CD4-positive, alpha-beta memory T cell (primary cell): ENCODE measurements at regions not wholly inside any gene's neighbourhood (a gene's known extent, or its start where the extent isn't known, plus 50 kb on each side); places are given as distances from the start of the nearest gene placed in this dataset.

Source experiments
- CTCF ChIA-PET: fragments of 350-600 bp; sonication (Branson Sonifier 250); formaldehyde crosslinking; loops from one replicate; lab custom pipeline; 2021; ENCODE audit warnings: inconsistent platforms; ENCODE audit not compliant: partially characterized antibody; lab: Charles Lee
- POLR2A ChIA-PET: fragments of 350-600 bp; sonication (Branson Sonifier 250); formaldehyde crosslinking; loops from one replicate; lab custom pipeline; 2021; ENCODE audit not compliant: partially characterized antibody; lab: Charles Lee
- DNase-seq, 5 donors: peaks; one replicate each; pipeline versions ENCODE4 v3.0.0 to v3.0.0-alpha.2; 2020 to 2022; ENCODE audit warnings: mixed read lengths in 1 of 5
- H3K27ac ChIP-seq: one replicate; pipeline ENCODE4 v1.7.0; 2013; ENCODE audit warnings: low read depth, low read length
- H3K27me3 ChIP-seq: 2 replicates; pipeline ENCODE4 v1.7.0; 2013; ENCODE audit warnings: mild to moderate bottlenecking, low read length, moderate library complexity; ENCODE audit not compliant: insufficient read depth
- H3K36me3 ChIP-seq: 2 replicates; pipeline ENCODE4 v1.7.0; 2013; ENCODE audit warnings: mild to moderate bottlenecking, low read length, moderate library complexity; ENCODE audit not compliant: insufficient read depth
- H3K4me1 ChIP-seq: 2 replicates; pipeline ENCODE4 v1.7.0; 2013; ENCODE audit warnings: mild to moderate bottlenecking, low read length, moderate library complexity; ENCODE audit not compliant: insufficient read depth
- H3K4me3 ChIP-seq, 2 donors: one replicate each; pipeline ENCODE4 v1.7.0; 2013; ENCODE audit warnings: low read length in 2 of 2, mild to moderate bottlenecking in 1 of 2
- H3K9me3 ChIP-seq, 2 donors: one replicate each; pipeline ENCODE4 v1.7.0; 2013; ENCODE audit warnings: low read length in 2 of 2, control low read depth in 1 of 2; ENCODE audit not compliant: control insufficient read depth in 1 of 2
- H3K27ac Mint-ChIP-seq, 7 donors: one replicate each; pipeline ENCODE4 v1.8.0; 2020 to 2021; ENCODE audit warnings: mixed read lengths in 7 of 7, mild to moderate bottlenecking in 6 of 7, inconsistent platforms in 3 of 7, moderate library complexity in 3 of 7
- H3K27me3 Mint-ChIP-seq, 2 donors: one replicate each; pipeline ENCODE4 v1.8.0; 2020 to 2021; ENCODE audit warnings: mixed read lengths in 2 of 2
- H3K36me3 Mint-ChIP-seq, 2 donors: one replicate each; pipeline ENCODE4 v1.8.0; 2020 to 2021; ENCODE audit warnings: mixed read lengths in 2 of 2, inconsistent platforms in 1 of 2, mild to moderate bottlenecking in 1 of 2
- H3K4me1 Mint-ChIP-seq, 4 donors: one replicate each; pipeline ENCODE4 v1.8.0; 2020 to 2021; ENCODE audit warnings: mixed read lengths in 4 of 4, mild to moderate bottlenecking in 1 of 4
- H3K4me3 Mint-ChIP-seq, 8 donors: one replicate each; pipeline ENCODE4 v1.8.0; 2020 to 2021; ENCODE audit warnings: mixed read lengths in 8 of 8, mild to moderate bottlenecking in 7 of 8, moderate library complexity in 6 of 8, inconsistent platforms in 3 of 8
- H3K9me3 Mint-ChIP-seq, 8 donors: one replicate each; pipeline ENCODE4 v1.8.0; 2020 to 2021; ENCODE audit warnings: mixed read lengths in 8 of 8, mild to moderate bottlenecking in 5 of 8, inconsistent platforms in 3 of 8, moderate library complexity in 1 of 8
- intact Hi-C: fragments of 100-400 bp; cut with micrococcal nuclease; formaldehyde crosslinking; loops from one replicate; pipeline ENCODE4 v1.15.1; 2023

GRCh38 chr1:38549191-38549590 is 310.4 kb downstream of the RRAGC start:
- no peak for DNase-seq
- Mint-ChIP-seq H3K4me1 (no peaks in the 10 kb centered on the region), H3K27ac (no peak overlapping the region), H3K4me3 (no peak overlapping the region), H3K27me3 (peaks cover 0 to 9% of the 10 kb centered on the region in 2 donors), H3K36me3 (no peaks in the 10 kb centered on the region), H3K9me3 (no peaks in the 10 kb centered on the region)
- H3K4me3 ChIP-seq = no peak overlapping the region
- POLR2A ChIA-PET = no interaction called here
- no peaks in the 10 kb centered on the region for H3K36me3 ChIP-seq
- CTCF ChIA-PET = no interaction called here
- H3K27ac ChIP-seq = no peak overlapping the region
- H3K27me3 ChIP-seq = no peaks in the 10 kb centered on the region
- H3K4me1 ChIP-seq = no peaks in the 10 kb centered on the region
- no peaks in the 10 kb centered on the region for H3K9me3 ChIP-seq
- intact Hi-C loops = no loop called here

- H3K36me3 ChIP-seq = no peaks in the 10 kb centered on the region
- ChIA-PET POLR2A (no interaction called here), CTCF (no interaction called here)
- Mint-ChIP-seq H3K9me3 (peaks cover 0 to 2% (median 0%) of the 10 kb centered on the region in 8 donors), H3K4me1 (no peaks in the 10 kb centered on the region), H3K4me3 (no peak overlapping the region), H3K27ac (no peak overlapping the region), H3K36me3 (no peaks in the 10 kb centered on the region), H3K27me3 (peaks cover 0 to 9% of the 10 kb centered on the region in 2 donors)
- intact Hi-C loops = no loop called here
- no peak overlapping the region for H3K27ac ChIP-seq
- no peak overlapping the region for H3K4me3 ChIP-seq
- no peak for DNase-seq
- H3K9me3 ChIP-seq = no peaks in the 10 kb centered on the region
- no peaks in the 10 kb centered on the region for H3K4me1 ChIP-seq
- no peaks in the 10 kb centered on the region for H3K27me3 ChIP-seq
Measured at GRCh38 chr1:38547321-38547720, 312.3 kb downstream of the RRAGC start.

GRCh38 chr1:38546636-38547035 is 312.9 kb downstream of the RRAGC start:
- Histone ChIP-seq H3K36me3 (no peaks in the 10 kb centered on the region), H3K4me1 (no peaks in the 10 kb centered on the region), H3K27me3 (no peaks in the 10 kb centered on the region), H3K27ac (no peak overlapping the region), H3K4me3 (no peak overlapping the region), H3K9me3 (no peaks in the 10 kb centered on the region)
- intact Hi-C loops = no loop called here
- DNase-seq = no peak
- Mint-ChIP-seq H3K4me1 (no peaks in the 10 kb centered on the region), H3K4me3 (no peak overlapping the region), H3K27ac (no peak overlapping the region), H3K9me3 (peaks cover 0 to 2% (median 0%) of the 10 kb centered on the region in 8 donors), H3K36me3 (no peaks in the 10 kb centered on the region), H3K27me3 (peaks cover 0 to 9% of the 10 kb centered on the region in 2 donors)
- ChIA-PET CTCF (interaction anchor here (0.7 kb wide), 2 partner anchors 21 to 873 kb away, joined by 3 read pairs; no protein-coding TSS in a partner anchor), POLR2A (no interaction called here)

GRCh38 chr1:38541223-38541622 is 318.3 kb downstream of the RRAGC start:
- POLR2A ChIA-PET = interaction anchor here (0.6 to 1.0 kb wide), 3 partner anchors 16 to 37 kb away, joined by 3 to 4 read pairs (median 3); no protein-coding TSS in a partner anchor
- CTCF ChIA-PET = no interaction called here
- peaks cover 17 to 23% of the 10 kb centered on the region in 2 donors for H3K27me3 Mint-ChIP-seq
- H3K27ac Mint-ChIP-seq = no peak overlapping the region
- no peak overlapping the region for H3K4me3 Mint-ChIP-seq
- H3K4me1 Mint-ChIP-seq = no peaks in the 10 kb centered on the region
- H3K4me1 ChIP-seq = no peaks in the 10 kb centered on the region
- H3K9me3 ChIP-seq = no peaks in the 10 kb centered on the region
- DNase-seq = no peak
- intact Hi-C loops = no loop called here
- peaks cover 0 to 2% (median 0%) of the 10 kb centered on the region in 8 donors for H3K9me3 Mint-ChIP-seq
- H3K27ac ChIP-seq = no peak overlapping the region
- H3K4me3 ChIP-seq = no peak overlapping the region
- no peaks in the 10 kb centered on the region for H3K36me3 ChIP-seq
- no peaks in the 10 kb centered on the region for H3K36me3 Mint-ChIP-seq
- H3K27me3 ChIP-seq = no peaks in the 10 kb centered on the region

GRCh38 chr1:38539931-38540330 is 319.6 kb downstream of the RRAGC start:
- H3K27ac Mint-ChIP-seq = no peak overlapping the region
- intact Hi-C loops = no loop called here
- H3K36me3 Mint-ChIP-seq = no peaks in the 10 kb centered on the region
- H3K9me3 Mint-ChIP-seq = peaks cover 0 to 2% (median 0%) of the 10 kb centered on the region in 8 donors
- no peak for DNase-seq
- peaks cover 17 to 19% of the 10 kb centered on the region in 2 donors for H3K27me3 Mint-ChIP-seq
- no peaks in the 10 kb centered on the region for H3K27me3 ChIP-seq
- H3K9me3 ChIP-seq = no peaks in the 10 kb centered on the region
- no peak overlapping the region for H3K4me3 Mint-ChIP-seq
- H3K4me1 ChIP-seq = no peaks in the 10 kb centered on the region
- no peak overlapping the region for H3K27ac ChIP-seq
- ChIA-PET CTCF (no interaction called here), POLR2A (no interaction called here)
- no peaks in the 10 kb centered on the region for H3K4me1 Mint-ChIP-seq
- no peak overlapping the region for H3K4me3 ChIP-seq
- H3K36me3 ChIP-seq = no peaks in the 10 kb centered on the region

- Mint-ChIP-seq H3K27ac (no peak overlapping the region), H3K4me3 (no peak overlapping the region), H3K9me3 (peaks cover 0 to 1% (median 0%) of the 10 kb centered on the region in 8 donors), H3K4me1 (peaks cover 0 to 2% (median 0%) of the 10 kb centered on the region in 4 donors), H3K36me3 (no peaks in the 10 kb centered on the region), H3K27me3 (peaks cover 17 to 23% of the 10 kb centered on the region in 2 donors)
- Histone ChIP-seq H3K27ac (no peak overlapping the region), H3K36me3 (no peaks in the 10 kb centered on the region), H3K4me1 (no peaks in the 10 kb centered on the region), H3K4me3 (no peak overlapping the region), H3K27me3 (no peaks in the 10 kb centered on the region), H3K9me3 (no peaks in the 10 kb centered on the region)
- intact Hi-C loops = no loop called here
- ChIA-PET POLR2A (no interaction called here), CTCF (no interaction called here)
- DNase-seq = no peak
Measured at GRCh38 chr1:38538834-38539233, 320.7 kb downstream of the RRAGC start.

- no peak for DNase-seq
Measured at GRCh38 chr1:38536089-38536488, 323.5 kb downstream of the RRAGC start.

GRCh38 chr1:38534473-38534823 is 325.1 kb downstream of the RRAGC start:
- H3K4me3 Mint-ChIP-seq = no peak overlapping the region
- H3K4me1 ChIP-seq = no peaks in the 10 kb centered on the region
- peaks cover 10 to 12% of the 10 kb centered on the region in 2 donors for H3K27me3 Mint-ChIP-seq
- H3K27ac ChIP-seq = no peak overlapping the region
- peaks cover 0 to 2% (median 0%) of the 10 kb centered on the region in 4 donors for H3K4me1 Mint-ChIP-seq
- H3K36me3 ChIP-seq = no peaks in the 10 kb centered on the region
- ChIA-PET POLR2A (no interaction called here), CTCF (no interaction called here)
- intact Hi-C loops = no loop called here
- no peak for DNase-seq
- H3K9me3 ChIP-seq = no peaks in the 10 kb centered on the region
- no peak overlapping the region for H3K27ac Mint-ChIP-seq
- H3K36me3 Mint-ChIP-seq = no peaks in the 10 kb centered on the region
- no peaks in the 10 kb centered on the region for H3K9me3 Mint-ChIP-seq
- H3K4me3 ChIP-seq = no peak overlapping the region
- H3K27me3 ChIP-seq = no peaks in the 10 kb centered on the region

More at GRCh38 chr1:38536089-38536488, 323.5 kb downstream of the RRAGC start:
- no peak overlapping the region for H3K27ac ChIP-seq
- ChIA-PET CTCF (no interaction called here), POLR2A (no interaction called here)
- H3K4me1 Mint-ChIP-seq = peaks cover 0 to 2% (median 0%) of the 10 kb centered on the region in 4 donors
- H3K27ac Mint-ChIP-seq = no peak overlapping the region
- no peak overlapping the region for H3K4me3 Mint-ChIP-seq
- H3K27me3 Mint-ChIP-seq = peaks cover 14 to 18% of the 10 kb centered on the region in 2 donors
- H3K9me3 ChIP-seq = no peaks in the 10 kb centered on the region
- H3K27me3 ChIP-seq = no peaks in the 10 kb centered on the region
- no peak overlapping the region for H3K4me3 ChIP-seq
- H3K9me3 Mint-ChIP-seq = no peaks in the 10 kb centered on the region
- no peaks in the 10 kb centered on the region for H3K36me3 ChIP-seq
- no peaks in the 10 kb centered on the region for H3K36me3 Mint-ChIP-seq
- intact Hi-C loops = no loop called here
- no peaks in the 10 kb centered on the region for H3K4me1 ChIP-seq
